Subcutaneous abdominal adipose tissue (tissue), 5 donors: ENCODE measurements at regions not wholly inside any gene's neighbourhood (a gene's known extent, or its start where the extent isn't known, plus 50 kb on each side); places are given as distances from the start of the nearest gene placed in this dataset.
"Not testable (repeated sequence)": the region's sequence is repeated elsewhere in the genome, so short reads cannot be mapped to it uniquely, and the experiment has no call there.

Source experiments
- H3K27ac ChIP-seq: one replicate; pipeline ENCODE4 v1.7.0; 2013; ENCODE audit warnings: low read depth, mild to moderate bottlenecking, inconsistent platforms, low read length, moderate library complexity
- H3K27me3 ChIP-seq, 5 donors: one replicate each; pipeline ENCODE4 v1.7.0; 2013; ENCODE audit warnings: low read length in 5 of 5, inconsistent platforms in 1 of 5; ENCODE audit not compliant: control insufficient read depth in 5 of 5, insufficient read depth in 4 of 5
- H3K36me3 ChIP-seq, 5 donors: one replicate each; pipeline ENCODE4 v1.7.0; 2013; ENCODE audit warnings: low read length in 5 of 5; ENCODE audit not compliant: control insufficient read depth in 5 of 5, insufficient read depth in 5 of 5
- H3K4me1 ChIP-seq, 5 donors: one replicate each; pipeline ENCODE4 v1.7.0; 2013; ENCODE audit warnings: low read length in 5 of 5, mild to moderate bottlenecking in 3 of 5, moderate library complexity in 1 of 5; ENCODE audit not compliant: control insufficient read depth in 5 of 5, insufficient read depth in 5 of 5
- H3K4me3 ChIP-seq, 5 donors: one replicate each; pipeline ENCODE4 v1.7.0; 2013; ENCODE audit warnings: low read length in 5 of 5, low read depth in 1 of 5
- H3K9ac ChIP-seq, 5 donors: one replicate each; pipeline ENCODE4 v1.7.0; 2013; ENCODE audit warnings: low read length in 5 of 5, mild to moderate bottlenecking in 4 of 5, moderate library complexity in 3 of 5
- H3K9me3 ChIP-seq, 5 donors: one replicate each; pipeline ENCODE4 v1.7.0; 2013; ENCODE audit warnings: low read length in 5 of 5; ENCODE audit not compliant: control insufficient read depth in 5 of 5
- donor health status: healthy.
- donor health status: healthy.
- donor health status: healthy.
- donor health status: healthy.
- donor health status: healthy.

GRCh38 chr4:19038231-19038630, 1016.7 kb upstream of the LCORL start:
- Histone ChIP-seq H3K27me3 (no peaks in the 10 kb centered on the region), H3K4me1 (no peaks in the 10 kb centered on the region), H3K4me3 (no peak overlapping the region), H3K9me3 (peaks cover 0 to 5% (median 0%) of the 10 kb centered on the region in 5 donors), H3K27ac (no peak overlapping the region), H3K36me3 (no peaks in the 10 kb centered on the region), H3K9ac (no peak overlapping the region)

DNA sequence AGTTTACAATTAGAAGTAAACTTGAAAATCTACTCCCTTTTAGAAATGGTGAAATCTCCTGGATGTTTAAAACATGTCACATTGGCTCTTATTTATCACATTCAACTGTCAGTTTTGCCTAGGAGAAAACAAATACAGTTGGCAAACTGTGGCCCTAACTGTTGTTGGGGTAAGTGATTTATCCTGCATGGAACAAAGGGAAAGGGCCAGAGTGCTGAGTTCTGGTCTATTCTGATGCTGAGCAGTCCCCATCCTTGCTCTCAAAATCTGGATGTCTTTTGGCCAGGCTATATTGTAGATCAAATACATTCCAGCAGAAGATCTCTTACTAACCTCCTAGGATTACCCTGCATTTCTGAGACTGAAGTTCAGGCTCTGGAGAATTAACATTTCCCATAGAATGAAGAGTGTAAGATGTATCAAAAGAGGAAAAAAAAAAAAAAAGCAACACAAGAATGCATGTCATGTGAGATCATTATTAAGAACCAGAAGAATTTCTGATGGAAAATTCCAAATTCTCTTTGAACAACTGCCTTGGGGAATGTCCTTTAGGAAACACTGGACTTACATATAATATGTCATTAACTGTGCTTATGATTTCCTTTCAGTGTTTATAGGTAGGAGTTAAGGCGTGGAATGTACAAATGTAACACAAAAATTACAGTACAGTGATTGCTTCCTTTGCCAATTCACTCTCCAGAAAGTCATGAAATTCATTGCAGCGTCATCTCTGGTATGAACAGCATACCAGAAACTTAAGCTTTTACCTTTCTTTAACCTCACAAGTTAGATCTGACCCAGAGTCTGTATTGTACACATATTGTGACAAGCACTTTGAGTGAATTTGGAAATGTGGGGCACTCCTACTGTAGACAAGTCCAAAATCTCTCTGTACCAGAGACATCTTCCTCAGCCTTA, 1012.5 kb upstream of the LCORL start:
- H3K27ac ChIP-seq: no peak overlapping the region
- no peak overlapping the region for H3K4me3 ChIP-seq
- H3K36me3 ChIP-seq: no peaks in the 10 kb centered on the region
- no peaks in the 10 kb centered on the region for H3K27me3 ChIP-seq
- peaks cover 0 to 5% (median 0%) of the 10 kb centered on the region in 5 donors for H3K9me3 ChIP-seq
- no peaks in the 10 kb centered on the region for H3K4me1 ChIP-seq
- H3K9ac ChIP-seq: no peak overlapping the region

DNA sequence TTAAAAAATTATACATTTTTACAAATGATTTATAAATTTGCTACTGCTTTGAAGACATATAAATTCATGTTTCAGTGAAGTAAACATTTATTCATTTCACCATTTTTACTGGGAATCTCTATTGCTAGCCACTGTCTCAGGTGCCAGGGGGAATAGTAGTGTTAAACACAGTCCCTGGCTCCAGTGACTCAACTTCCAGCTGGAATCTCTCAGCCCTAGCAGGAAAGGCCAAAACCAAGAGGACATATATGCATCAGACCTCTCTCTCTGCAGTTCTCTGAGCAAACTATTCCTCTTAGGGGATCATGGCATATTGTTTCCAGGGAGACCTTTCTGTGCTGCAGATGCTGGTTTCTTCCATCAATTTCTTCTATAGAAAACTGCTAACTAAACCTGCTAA, 1009.0 kb upstream of the LCORL start:
- no peaks in the 10 kb centered on the region for H3K4me1 ChIP-seq
- no peaks in the 10 kb centered on the region for H3K36me3 ChIP-seq
- no peaks in the 10 kb centered on the region for H3K27me3 ChIP-seq
- no peak overlapping the region for H3K27ac ChIP-seq
- no peak overlapping the region for H3K4me3 ChIP-seq
- no peaks in the 10 kb centered on the region for H3K9me3 ChIP-seq
- H3K9ac ChIP-seq: no peak overlapping the region

- Histone ChIP-seq H3K4me3 (no peak overlapping the region), H3K9ac (no peak overlapping the region), H3K27me3 (no peaks in the 10 kb centered on the region), H3K9me3 (no peaks in the 10 kb centered on the region), H3K27ac (no peak overlapping the region), H3K36me3 (no peaks in the 10 kb centered on the region), H3K4me1 (no peaks in the 10 kb centered on the region)
Observed at GRCh38 chr4:19030048-19030447, 1008.5 kb upstream of the LCORL start.

DNA sequence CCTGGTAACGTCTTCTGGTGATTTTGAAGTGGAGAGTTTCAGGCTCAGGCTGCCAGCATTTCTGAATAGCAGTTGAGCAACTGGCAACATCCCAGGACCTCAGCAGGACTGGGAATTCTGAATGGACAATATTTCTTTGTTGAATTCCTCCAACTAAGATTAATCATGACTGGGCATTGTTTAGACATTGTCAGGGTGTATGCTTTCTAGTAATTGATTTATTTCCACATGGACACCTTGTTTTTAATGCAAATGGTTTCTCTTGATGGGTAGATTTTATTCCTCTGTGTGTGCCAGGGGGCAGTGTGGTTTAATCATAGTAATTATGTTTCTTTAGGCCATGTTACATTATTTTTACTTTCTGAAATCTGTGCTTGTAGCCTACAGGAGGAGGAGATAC, 1004.7 kb upstream of the LCORL start:
- no peak overlapping the region for H3K27ac ChIP-seq
- H3K9ac ChIP-seq: no peak overlapping the region
- no peaks in the 10 kb centered on the region for H3K4me1 ChIP-seq
- no peak overlapping the region for H3K4me3 ChIP-seq
- H3K36me3 ChIP-seq: no peaks in the 10 kb centered on the region
- no peaks in the 10 kb centered on the region for H3K27me3 ChIP-seq
- H3K9me3 ChIP-seq: no peaks in the 10 kb centered on the region

GRCh38 chr4:19025031-19025430, 1003.5 kb upstream of the LCORL start:
- no peaks in the 10 kb centered on the region for H3K4me1 ChIP-seq
- no peak overlapping the region for H3K27ac ChIP-seq
- no peak overlapping the region for H3K4me3 ChIP-seq
- no peak overlapping the region for H3K9ac ChIP-seq
- H3K36me3 ChIP-seq: no peaks in the 10 kb centered on the region
- no peaks in the 10 kb centered on the region for H3K27me3 ChIP-seq
- no peaks in the 10 kb centered on the region for H3K9me3 ChIP-seq

DNA sequence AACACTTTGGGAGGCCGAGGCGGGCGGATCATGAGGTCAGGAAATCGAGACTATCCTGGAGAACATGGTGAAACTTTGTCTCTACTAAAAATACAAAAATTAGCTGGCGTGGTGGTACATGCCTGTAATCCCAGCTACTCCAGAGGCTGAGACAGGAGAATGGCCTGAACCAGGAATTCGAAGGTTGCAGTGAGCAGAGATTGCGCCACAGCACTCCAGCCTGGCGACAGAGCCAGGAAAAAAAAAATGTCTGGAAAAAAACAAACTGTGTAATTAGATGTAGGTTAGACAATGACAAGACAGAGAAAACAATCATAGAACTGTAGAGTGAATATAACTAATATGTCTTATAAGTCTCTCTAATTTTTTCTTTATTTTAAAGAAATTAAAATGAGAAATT, 1002.5 kb upstream of the LCORL start:
- H3K9ac ChIP-seq: no peak overlapping the region
- no peak overlapping the region for H3K27ac ChIP-seq
- H3K9me3 ChIP-seq: no peaks in the 10 kb centered on the region
- H3K27me3 ChIP-seq: no peaks in the 10 kb centered on the region
- H3K4me1 ChIP-seq: no peaks in the 10 kb centered on the region
- H3K4me3 ChIP-seq: no peak overlapping the region
- no peaks in the 10 kb centered on the region for H3K36me3 ChIP-seq

- no peak overlapping the region for H3K9ac ChIP-seq
- H3K4me1 ChIP-seq: no peaks in the 10 kb centered on the region
Observed at GRCh38 chr4:19021617-19022016, 1000.1 kb upstream of the LCORL start.

DNA sequence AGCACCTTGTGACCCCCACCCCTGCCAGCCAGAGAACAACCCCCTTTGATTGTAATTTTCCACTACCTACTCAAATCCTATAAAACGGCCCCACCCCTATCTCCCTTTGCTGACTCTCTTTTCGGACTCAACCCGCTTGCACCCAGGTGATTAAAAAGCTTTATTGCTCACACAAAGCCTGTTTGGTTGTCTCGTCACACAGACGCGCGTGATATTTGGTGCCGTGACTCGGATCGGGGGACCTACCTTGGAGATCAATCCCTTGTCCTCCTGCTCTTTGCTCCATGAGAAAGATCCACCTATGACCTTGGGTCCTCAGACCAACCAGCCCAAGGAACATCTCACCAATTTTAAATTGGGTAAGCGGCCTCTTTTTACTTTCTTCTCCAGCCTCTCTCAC, 995.0 kb upstream of the LCORL start:
- H3K4me3 ChIP-seq, H3K4me1 ChIP-seq, H3K36me3 ChIP-seq, H3K27ac ChIP-seq, H3K9ac ChIP-seq, H3K9me3 ChIP-seq, H3K27me3 ChIP-seq: not testable (repeated sequence)

More at GRCh38 chr4:19021617-19022016, 1000.1 kb upstream of the LCORL start:
- no peaks in the 10 kb centered on the region for H3K27me3 ChIP-seq
- H3K4me3 ChIP-seq: no peak overlapping the region
- no peaks in the 10 kb centered on the region for H3K9me3 ChIP-seq
- H3K36me3 ChIP-seq: no peaks in the 10 kb centered on the region
- H3K27ac ChIP-seq: no peak overlapping the region

DNA sequence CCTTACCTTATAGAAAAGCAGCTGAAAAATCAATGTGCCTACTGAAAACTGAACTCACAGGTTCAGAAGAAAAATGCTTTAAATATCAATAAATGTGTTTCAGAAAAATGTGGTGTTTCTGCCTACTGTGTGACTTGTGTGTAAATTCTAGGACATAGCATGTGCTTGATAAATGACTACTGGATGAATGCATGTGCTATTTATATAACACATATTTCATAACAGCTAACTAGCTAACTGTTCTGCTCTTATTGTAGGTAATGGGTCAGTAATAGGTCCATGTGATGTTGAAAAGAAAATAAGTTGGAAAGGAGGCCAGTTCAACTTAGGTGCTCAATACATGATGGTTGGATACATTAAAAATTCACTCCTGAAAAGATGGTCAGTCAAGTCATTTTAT, 993.0 kb upstream of the LCORL start:
- no peak overlapping the region for H3K9ac ChIP-seq
- no peaks in the 10 kb centered on the region for H3K36me3 ChIP-seq

More for the DNA sequence above, 993.0 kb upstream of the LCORL start:
- Histone ChIP-seq H3K9me3 (no peaks in the 10 kb centered on the region), H3K4me1 (peaks cover 0 to 5% (median 0%) of the 10 kb centered on the region in 5 donors), H3K27me3 (no peaks in the 10 kb centered on the region), H3K27ac (no peak overlapping the region), H3K4me3 (no peak overlapping the region)
